ENCODE measurements at regions not wholly inside any gene's neighbourhood (a gene's known extent, or its start where the extent isn't known, plus 50 kb on each side); places are given as distances from the start of the nearest gene placed in this dataset.

DNA sequence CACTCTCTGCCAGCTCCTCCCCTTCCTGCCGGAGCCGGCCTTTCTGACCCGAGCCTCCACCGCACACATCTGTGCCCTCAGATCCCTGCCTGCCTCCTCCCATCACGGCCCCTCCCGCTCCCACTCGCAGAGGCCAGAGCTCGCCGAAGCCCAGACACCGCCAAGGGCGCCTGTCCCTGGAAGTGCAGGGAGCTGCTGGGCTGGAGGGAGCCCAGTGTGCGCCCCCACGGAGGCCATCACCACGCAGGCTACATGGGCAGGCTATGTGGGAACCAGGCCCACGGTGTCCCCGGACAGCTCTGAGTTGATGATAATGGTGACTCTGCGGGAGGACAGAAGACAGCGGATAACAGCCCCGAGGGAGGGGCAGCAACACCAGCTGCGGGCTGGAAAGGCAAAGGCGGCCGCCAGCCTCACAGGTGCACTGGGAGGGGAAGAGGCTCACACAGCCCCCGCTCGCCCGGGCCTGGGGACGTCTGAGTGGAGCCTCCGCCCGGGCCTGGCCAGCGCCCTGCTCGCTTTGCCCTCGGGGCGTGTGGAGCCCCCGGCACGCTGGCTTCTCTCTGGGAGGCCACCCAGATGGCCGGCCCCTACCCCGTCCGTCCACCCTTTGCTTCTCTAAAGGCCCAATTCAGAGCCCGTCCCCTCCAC, 154.9 kb downstream of the DLL1 start:
- TF ChIP-seq, protein P1, sequence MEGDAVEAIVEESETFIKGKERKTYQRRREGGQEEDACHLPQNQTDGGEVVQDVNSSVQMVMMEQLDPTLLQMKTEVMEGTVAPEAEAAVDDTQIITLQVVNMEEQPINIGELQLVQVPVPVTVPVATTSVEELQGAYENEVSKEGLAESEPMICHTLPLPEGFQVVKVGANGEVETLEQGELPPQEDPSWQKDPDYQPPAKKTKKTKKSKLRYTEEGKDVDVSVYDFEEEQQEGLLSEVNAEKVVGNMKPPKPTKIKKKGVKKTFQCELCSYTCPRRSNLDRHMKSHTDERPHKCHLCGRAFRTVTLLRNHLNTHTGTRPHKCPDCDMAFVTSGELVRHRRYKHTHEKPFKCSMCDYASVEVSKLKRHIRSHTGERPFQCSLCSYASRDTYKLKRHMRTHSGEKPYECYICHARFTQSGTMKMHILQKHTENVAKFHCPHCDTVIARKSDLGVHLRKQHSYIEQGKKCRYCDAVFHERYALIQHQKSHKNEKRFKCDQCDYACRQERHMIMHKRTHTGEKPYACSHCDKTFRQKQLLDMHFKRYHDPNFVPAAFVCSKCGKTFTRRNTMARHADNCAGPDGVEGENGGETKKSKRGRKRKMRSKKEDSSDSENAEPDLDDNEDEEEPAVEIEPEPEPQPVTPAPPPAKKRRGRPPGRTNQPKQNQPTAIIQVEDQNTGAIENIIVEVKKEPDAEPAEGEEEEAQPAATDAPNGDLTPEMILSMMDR (conservative IDR thresholded peaks at IDR 0.05; ENCODE audit: low read depth in 2 of 2) = no peak
- no peak for TF ChIP-seq POLR2AphosphoS5 (IDR thresholded peaks at IDR 0.05; ENCODE audit: low read depth)
- TF ChIP-seq, protein P2, sequence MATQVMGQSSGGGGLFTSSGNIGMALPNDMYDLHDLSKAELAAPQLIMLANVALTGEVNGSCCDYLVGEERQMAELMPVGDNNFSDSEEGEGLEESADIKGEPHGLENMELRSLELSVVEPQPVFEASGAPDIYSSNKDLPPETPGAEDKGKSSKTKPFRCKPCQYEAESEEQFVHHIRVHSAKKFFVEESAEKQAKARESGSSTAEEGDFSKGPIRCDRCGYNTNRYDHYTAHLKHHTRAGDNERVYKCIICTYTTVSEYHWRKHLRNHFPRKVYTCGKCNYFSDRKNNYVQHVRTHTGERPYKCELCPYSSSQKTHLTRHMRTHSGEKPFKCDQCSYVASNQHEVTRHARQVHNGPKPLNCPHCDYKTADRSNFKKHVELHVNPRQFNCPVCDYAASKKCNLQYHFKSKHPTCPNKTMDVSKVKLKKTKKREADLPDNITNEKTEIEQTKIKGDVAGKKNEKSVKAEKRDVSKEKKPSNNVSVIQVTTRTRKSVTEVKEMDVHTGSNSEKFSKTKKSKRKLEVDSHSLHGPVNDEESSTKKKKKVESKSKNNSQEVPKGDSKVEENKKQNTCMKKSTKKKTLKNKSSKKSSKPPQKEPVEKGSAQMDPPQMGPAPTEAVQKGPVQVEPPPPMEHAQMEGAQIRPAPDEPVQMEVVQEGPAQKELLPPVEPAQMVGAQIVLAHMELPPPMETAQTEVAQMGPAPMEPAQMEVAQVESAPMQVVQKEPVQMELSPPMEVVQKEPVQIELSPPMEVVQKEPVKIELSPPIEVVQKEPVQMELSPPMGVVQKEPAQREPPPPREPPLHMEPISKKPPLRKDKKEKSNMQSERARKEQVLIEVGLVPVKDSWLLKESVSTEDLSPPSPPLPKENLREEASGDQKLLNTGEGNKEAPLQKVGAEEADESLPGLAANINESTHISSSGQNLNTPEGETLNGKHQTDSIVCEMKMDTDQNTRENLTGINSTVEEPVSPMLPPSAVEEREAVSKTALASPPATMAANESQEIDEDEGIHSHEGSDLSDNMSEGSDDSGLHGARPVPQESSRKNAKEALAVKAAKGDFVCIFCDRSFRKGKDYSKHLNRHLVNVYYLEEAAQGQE (IDR thresholded peaks at IDR 0.05; ENCODE audit: unreplicated experiment) = no peak
- TF ChIP-seq NANOG (IDR thresholded peaks at IDR 0.05; ENCODE audit: borderline replicate concordance) = no peak
- no peak for TF ChIP-seq EZH2 (IDR thresholded peaks at IDR 0.05; ENCODE audit: low read depth, unreplicated experiment)
- TF ChIP-seq EZH2phosphoT487 (IDR thresholded peaks at IDR 0.05; ENCODE audit: unreplicated experiment) = no peak
- TF ChIP-seq CREB1 (CRISPR knock-in tag; IDR thresholded peaks at IDR 0.05; ENCODE audit: low read depth) = no peak
- TF ChIP-seq, protein P3, sequence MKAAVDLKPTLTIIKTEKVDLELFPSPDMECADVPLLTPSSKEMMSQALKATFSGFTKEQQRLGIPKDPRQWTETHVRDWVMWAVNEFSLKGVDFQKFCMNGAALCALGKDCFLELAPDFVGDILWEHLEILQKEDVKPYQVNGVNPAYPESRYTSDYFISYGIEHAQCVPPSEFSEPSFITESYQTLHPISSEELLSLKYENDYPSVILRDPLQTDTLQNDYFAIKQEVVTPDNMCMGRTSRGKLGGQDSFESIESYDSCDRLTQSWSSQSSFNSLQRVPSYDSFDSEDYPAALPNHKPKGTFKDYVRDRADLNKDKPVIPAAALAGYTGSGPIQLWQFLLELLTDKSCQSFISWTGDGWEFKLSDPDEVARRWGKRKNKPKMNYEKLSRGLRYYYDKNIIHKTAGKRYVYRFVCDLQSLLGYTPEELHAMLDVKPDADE (IDR thresholded peaks at IDR 0.05) = no peak

Measured in GM23338 (cell line).